SK-N-SH treated with all-trans-retinoic acid at 6 μM for 48 hours (cell line): ENCODE measurements at regions not wholly inside any gene's neighbourhood (a gene's known extent, or its start where the extent isn't known, plus 50 kb on each side); places are given as distances from the start of the nearest gene placed in this dataset.

Experiments
- ATAC-seq: fragments of 200-7000 bp; cut with Tn5 transposase; 3 replicates; pipeline ENCODE4 v1.9.1; 2020; ENCODE audit warnings: mild to moderate bottlenecking, moderate library complexity
- ARNTL ChIP-seq: fragments of 450-650 bp; formaldehyde crosslinking; IDR thresholded peaks from 2 replicates; pipeline ENCODE4 v1.5.0; 2020; ENCODE audit warnings: low read depth, mild to moderate bottlenecking, moderate library complexity, borderline replicate concordance
- BACH2 ChIP-seq: fragments of 250-450 bp; sonication (Bioruptor Pico); IDR thresholded peaks from 2 replicates; pipeline ENCODE4 v1.9.0; 2021; ENCODE audit warnings: mild to moderate bottlenecking, borderline replicate concordance
- CREB5 ChIP-seq: fragments of 250-450 bp; sonication (Bioruptor Pico); IDR thresholded peaks from 2 replicates; pipeline ENCODE4 v1.5.1; 2020; ENCODE audit warnings: low read depth, mild to moderate bottlenecking, moderate library complexity
- CSRNP3 ChIP-seq: fragments of 250-450 bp; sonication (Bioruptor Pico); IDR thresholded peaks from 2 replicates; pipeline ENCODE4 v1.5.1; 2021; ENCODE audit warnings: mild to moderate bottlenecking, moderate library complexity
- ESRRG ChIP-seq: fragments of 250-450 bp; sonication (Bioruptor Pico); IDR thresholded peaks from 2 replicates; pipeline ENCODE4 v1.6.1; 2021; ENCODE audit warnings: mild to moderate bottlenecking
- GLIS3 ChIP-seq: fragments of 250-450 bp; sonication (Bioruptor Pico); IDR thresholded peaks from 2 replicates; pipeline ENCODE4 v1.5.0; 2020; ENCODE audit warnings: mild to moderate bottlenecking, moderate library complexity
- ISL1 ChIP-seq: fragments of 250-450 bp; sonication (Bioruptor Pico); IDR thresholded peaks from 2 replicates; pipeline ENCODE4 v2.1.2; 2022; ENCODE audit warnings: mild to moderate bottlenecking, moderate library complexity
- OSR1 ChIP-seq: fragments of 250-450 bp; sonication (Bioruptor Pico); IDR thresholded peaks from 2 replicates; pipeline ENCODE4 v1.8.0; 2022; ENCODE audit warnings: moderate library complexity, mild to moderate bottlenecking, inconsistent platforms
- PATZ1 ChIP-seq: fragments of 250-450 bp; sonication (Bioruptor Pico); IDR thresholded peaks from 2 replicates; pipeline ENCODE4 v1.8.0; 2020; ENCODE audit warnings: mild to moderate bottlenecking, moderate library complexity, borderline replicate concordance
- POU6F1 ChIP-seq: fragments of 250-450 bp; sonication (Bioruptor Pico); IDR thresholded peaks from 2 replicates; pipeline ENCODE4 v1.8.0; 2021; ENCODE audit warnings: low read depth, mild to moderate bottlenecking, moderate library complexity, borderline replicate concordance
- PPARA ChIP-seq: fragments of 250-450 bp; sonication (Bioruptor Pico); IDR thresholded peaks from 2 replicates; pipeline ENCODE4 v1.5.0; 2020; ENCODE audit warnings: mild to moderate bottlenecking, borderline replicate concordance
- RARB ChIP-seq: fragments of 250-450 bp; sonication (Bioruptor Pico); IDR thresholded peaks from 2 replicates; pipeline ENCODE4 v1.8.0; 2021; ENCODE audit warnings: mild to moderate bottlenecking, moderate library complexity
- SNAI2 ChIP-seq: fragments of 250-450 bp; sonication (Bioruptor Pico); IDR thresholded peaks from 2 replicates; pipeline ENCODE4 v1.5.0; 2020; ENCODE audit warnings: mild to moderate bottlenecking, moderate library complexity
- TCF4 ChIP-seq: fragments of 250-450 bp; sonication (Bioruptor Pico); IDR thresholded peaks from 2 replicates; pipeline ENCODE4 v1.8.0; 2021; ENCODE audit warnings: mild to moderate bottlenecking, moderate library complexity, borderline replicate concordance
- TOX ChIP-seq: fragments of 250-450 bp; sonication (Bioruptor Pico); IDR thresholded peaks from 2 replicates; pipeline ENCODE4 v1.8.0; 2021; ENCODE audit warnings: mild to moderate bottlenecking, moderate library complexity, borderline replicate concordance
- ZC3H10 ChIP-seq: fragments of 250-450 bp; sonication (Bioruptor Pico); IDR thresholded peaks from 2 replicates; pipeline ENCODE4 v1.5.1; 2021; ENCODE audit warnings: mild to moderate bottlenecking, moderate library complexity
- ZFP3 ChIP-seq: fragments of 250-450 bp; sonication (Bioruptor Pico); IDR thresholded peaks from 2 replicates; pipeline ENCODE4 v1.5.0; 2020; ENCODE audit warnings: mild to moderate bottlenecking, moderate library complexity
- ZFP30 ChIP-seq: fragments of 450-650 bp; formaldehyde crosslinking; IDR thresholded peaks from 2 replicates; pipeline ENCODE4 v1.5.0; 2022; ENCODE audit warnings: mild to moderate bottlenecking, moderate library complexity
- ZNF70 ChIP-seq: fragments of 450-650 bp; formaldehyde crosslinking; IDR thresholded peaks from 2 replicates; pipeline ENCODE4 v1.5.0; 2020; ENCODE audit warnings: mild to moderate bottlenecking, moderate library complexity
- ZNF8 ChIP-seq: fragments of 450-650 bp; formaldehyde crosslinking; IDR thresholded peaks from 2 replicates; pipeline ENCODE4 v1.5.0; 2020; ENCODE audit warnings: mild to moderate bottlenecking, moderate library complexity

GRCh38 chr13:112246731-112247470, 129.3 kb upstream of the SPACA7 start:
- TF ChIP-seq PATZ1 (no peak), POU6F1 (CRISPR knock-in tag) (no peak), BACH2 (CRISPR knock-in tag) (no peak), CSRNP3 (CRISPR knock-in tag) (no peak), OSR1 (CRISPR knock-in tag) (no peak), CREB5 (CRISPR knock-in tag) (no peak)
- TF ChIP-seq, all 23 proteins: peak for 0
- no peak for ATAC-seq

- TF ChIP-seq PPARA (CRISPR knock-in tag) (no peak), ZNF8 (CRISPR knock-in tag) (no peak)
- ATAC-seq = no peak
These were observed 128.4 kb upstream of the SPACA7 start for GRCh38 chr13:112247471-112248405.

- no peak for ATAC-seq
- no peak for TF ChIP-seq POU6F1 (CRISPR knock-in tag)
- TF ChIP-seq ISL1 = no peak
- TF ChIP-seq SNAI2 (CRISPR knock-in tag) = no peak
- no peak for TF ChIP-seq RARB (CRISPR knock-in tag)
- no peak for TF ChIP-seq TOX (CRISPR knock-in tag)
- TF ChIP-seq TCF4 (CRISPR knock-in tag) = no peak
- TF ChIP-seq ZC3H10 = no peak
- TF ChIP-seq ZNF70 (CRISPR knock-in tag) = no peak
- no peak for TF ChIP-seq ZFP30 (CRISPR knock-in tag)
- no peak for TF ChIP-seq ESRRG (CRISPR knock-in tag)
- no peak for TF ChIP-seq GLIS3 (CRISPR knock-in tag)
- TF ChIP-seq CSRNP3 (CRISPR knock-in tag) = no peak
- no peak for TF ChIP-seq ZNF8 (CRISPR knock-in tag)
- no peak for TF ChIP-seq ARNTL
- TF ChIP-seq ZFP3 (CRISPR knock-in tag) = no peak
These were observed 127.8 kb upstream of the SPACA7 start for GRCh38 chr13:112248406-112248760.
